HL-60 (cell line): ENCODE measurements at regions not wholly inside any gene's neighbourhood (a gene's known extent, or its start where the extent isn't known, plus 50 kb on each side); places are given as distances from the start of the nearest gene placed in this dataset.

Experiments used
- DNase-seq, 2 experiments: peaks; one replicate each; pipeline ENCODE4 v3.0.0-alpha.2; 2010 to 2020; ENCODE audit warnings: low read depth in 1 of 2, low spot score in 1 of 2
- H3K27ac ChIP-seq: fragments of 250-450 bp; sonication (Bioruptor Pico); replicated peaks from 2 replicates; pipeline ENCODE4 v1.5.1; 2020; ENCODE audit warnings: mild to moderate bottlenecking, moderate library complexity
- H3K27me3 ChIP-seq: fragments of 250-450 bp; sonication (Bioruptor Pico); 2 replicates; pipeline ENCODE4 v1.5.1; 2021; ENCODE audit warnings: mild to moderate bottlenecking, moderate library complexity; ENCODE audit not compliant: insufficient read depth, poor library complexity, severe bottlenecking
- H3K4me3 ChIP-seq: replicated peaks from 2 replicates; pipeline ENCODE4 v1.5.1; 2011; ENCODE audit warnings: mild to moderate bottlenecking, control low read depth, low read length; ENCODE audit not compliant: insufficient read depth
- CTCF ChIP-seq: IDR thresholded peaks from one replicate; pipeline ENCODE4 v1.5.1; 2011; ENCODE audit warnings: low read length, control low read depth, inconsistent platforms; ENCODE audit not compliant: insufficient read depth
- GABPA ChIP-seq: IDR thresholded peaks from 2 replicates; pipeline ENCODE4 v1.6.1; 2012; ENCODE audit warnings: low read depth
- POLR2AphosphoS5 ChIP-seq: IDR thresholded peaks from 2 replicates; pipeline ENCODE4 v1.6.1; 2012; ENCODE audit warnings: low read depth
- REST ChIP-seq: IDR thresholded peaks from 2 replicates; pipeline ENCODE4 v1.6.1; 2012; ENCODE audit warnings: low read depth; ENCODE audit not compliant: insufficient replicate concordance
- SPI1 ChIP-seq: IDR thresholded peaks from 2 replicates; pipeline ENCODE4 v1.6.1; 2012; ENCODE audit warnings: low read depth, mild to moderate bottlenecking, borderline replicate concordance

GRCh38 chr11:122033631-122034030 is 82.4 kb downstream of the BLID start:
- TF ChIP-seq SPI1 (no peak), GABPA (no peak), POLR2AphosphoS5 (no peak), REST (no peak), CTCF (no peak)
- no peak for DNase-seq
- Histone ChIP-seq H3K4me3 (no peak overlapping the region), H3K27ac (no peak overlapping the region), H3K27me3 (peaks cover 2% of the 10 kb centered on the region)

GRCh38 chr11:122033193-122033592 is 82.8 kb downstream of the BLID start:
- H3K27ac ChIP-seq = no peak overlapping the region
- no peak for TF ChIP-seq CTCF
- no peak for TF ChIP-seq REST
- TF ChIP-seq SPI1 = no peak
- TF ChIP-seq POLR2AphosphoS5 = no peak
- TF ChIP-seq GABPA = no peak
- peaks cover 2% of the 10 kb centered on the region for H3K27me3 ChIP-seq

GRCh38 chr11:122032317-122032716 is 83.7 kb downstream of the BLID start:
- H3K27me3 ChIP-seq = peaks cover 2% of the 10 kb centered on the region
- H3K27ac ChIP-seq = no peak overlapping the region
- H3K4me3 ChIP-seq = no peak overlapping the region
- TF ChIP-seq SPI1 = no peak
- TF ChIP-seq GABPA = no peak
- no peak for TF ChIP-seq POLR2AphosphoS5
- TF ChIP-seq CTCF = no peak
- TF ChIP-seq REST = no peak
- DNase-seq = no peak

More at GRCh38 chr11:122033193-122033592, 82.8 kb downstream of the BLID start:
- DNase-seq = no peak
- H3K4me3 ChIP-seq = no peak overlapping the region
